ENCODE measurements at regions not wholly inside any gene's neighbourhood (a gene's known extent, or its start where the extent isn't known, plus 50 kb on each side); places are given as distances from the start of the nearest gene placed in this dataset.

DNA sequence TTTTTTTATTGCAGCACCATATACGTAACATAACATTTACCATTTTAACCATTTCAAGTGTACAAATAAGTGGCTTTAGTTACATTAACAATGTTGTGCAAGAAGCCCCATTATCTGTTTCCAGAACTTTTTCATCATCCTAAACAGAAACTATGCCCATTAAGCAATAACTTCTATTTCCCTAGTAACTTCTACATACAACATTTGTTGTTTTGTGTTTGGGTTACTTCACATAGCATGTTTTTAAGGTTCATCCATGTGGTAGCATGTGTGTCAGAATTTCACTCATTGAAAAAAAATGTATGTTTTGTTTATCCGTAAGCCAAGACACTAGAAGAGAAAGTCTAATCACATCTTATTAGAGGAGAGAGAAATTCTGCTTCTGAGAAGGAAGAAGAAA, 450.5 kb upstream of the PDZRN3 start:
- TF ChIP-seq, protein P1, sequence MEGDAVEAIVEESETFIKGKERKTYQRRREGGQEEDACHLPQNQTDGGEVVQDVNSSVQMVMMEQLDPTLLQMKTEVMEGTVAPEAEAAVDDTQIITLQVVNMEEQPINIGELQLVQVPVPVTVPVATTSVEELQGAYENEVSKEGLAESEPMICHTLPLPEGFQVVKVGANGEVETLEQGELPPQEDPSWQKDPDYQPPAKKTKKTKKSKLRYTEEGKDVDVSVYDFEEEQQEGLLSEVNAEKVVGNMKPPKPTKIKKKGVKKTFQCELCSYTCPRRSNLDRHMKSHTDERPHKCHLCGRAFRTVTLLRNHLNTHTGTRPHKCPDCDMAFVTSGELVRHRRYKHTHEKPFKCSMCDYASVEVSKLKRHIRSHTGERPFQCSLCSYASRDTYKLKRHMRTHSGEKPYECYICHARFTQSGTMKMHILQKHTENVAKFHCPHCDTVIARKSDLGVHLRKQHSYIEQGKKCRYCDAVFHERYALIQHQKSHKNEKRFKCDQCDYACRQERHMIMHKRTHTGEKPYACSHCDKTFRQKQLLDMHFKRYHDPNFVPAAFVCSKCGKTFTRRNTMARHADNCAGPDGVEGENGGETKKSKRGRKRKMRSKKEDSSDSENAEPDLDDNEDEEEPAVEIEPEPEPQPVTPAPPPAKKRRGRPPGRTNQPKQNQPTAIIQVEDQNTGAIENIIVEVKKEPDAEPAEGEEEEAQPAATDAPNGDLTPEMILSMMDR (IDR thresholded peaks at IDR 0.05; ENCODE audit: low read depth, low read length, missing input control), result no peak
- TF ChIP-seq SP1 (IDR thresholded peaks at IDR 0.05) (no peak), GABPA (IDR thresholded peaks at IDR 0.05 in 1 of 2, conservative IDR thresholded peaks at IDR 0.05 in 1 of 2) (no peak), HNF4A (conservative IDR thresholded peaks at IDR 0.05) (no peak), RAD21 (IDR thresholded peaks at IDR 0.05) (no peak), YY1 (IDR thresholded peaks at IDR 0.05) (no peak), TAF1 (conservative IDR thresholded peaks at IDR 0.05) (no peak)
- TF ChIP-seq, protein P2, sequence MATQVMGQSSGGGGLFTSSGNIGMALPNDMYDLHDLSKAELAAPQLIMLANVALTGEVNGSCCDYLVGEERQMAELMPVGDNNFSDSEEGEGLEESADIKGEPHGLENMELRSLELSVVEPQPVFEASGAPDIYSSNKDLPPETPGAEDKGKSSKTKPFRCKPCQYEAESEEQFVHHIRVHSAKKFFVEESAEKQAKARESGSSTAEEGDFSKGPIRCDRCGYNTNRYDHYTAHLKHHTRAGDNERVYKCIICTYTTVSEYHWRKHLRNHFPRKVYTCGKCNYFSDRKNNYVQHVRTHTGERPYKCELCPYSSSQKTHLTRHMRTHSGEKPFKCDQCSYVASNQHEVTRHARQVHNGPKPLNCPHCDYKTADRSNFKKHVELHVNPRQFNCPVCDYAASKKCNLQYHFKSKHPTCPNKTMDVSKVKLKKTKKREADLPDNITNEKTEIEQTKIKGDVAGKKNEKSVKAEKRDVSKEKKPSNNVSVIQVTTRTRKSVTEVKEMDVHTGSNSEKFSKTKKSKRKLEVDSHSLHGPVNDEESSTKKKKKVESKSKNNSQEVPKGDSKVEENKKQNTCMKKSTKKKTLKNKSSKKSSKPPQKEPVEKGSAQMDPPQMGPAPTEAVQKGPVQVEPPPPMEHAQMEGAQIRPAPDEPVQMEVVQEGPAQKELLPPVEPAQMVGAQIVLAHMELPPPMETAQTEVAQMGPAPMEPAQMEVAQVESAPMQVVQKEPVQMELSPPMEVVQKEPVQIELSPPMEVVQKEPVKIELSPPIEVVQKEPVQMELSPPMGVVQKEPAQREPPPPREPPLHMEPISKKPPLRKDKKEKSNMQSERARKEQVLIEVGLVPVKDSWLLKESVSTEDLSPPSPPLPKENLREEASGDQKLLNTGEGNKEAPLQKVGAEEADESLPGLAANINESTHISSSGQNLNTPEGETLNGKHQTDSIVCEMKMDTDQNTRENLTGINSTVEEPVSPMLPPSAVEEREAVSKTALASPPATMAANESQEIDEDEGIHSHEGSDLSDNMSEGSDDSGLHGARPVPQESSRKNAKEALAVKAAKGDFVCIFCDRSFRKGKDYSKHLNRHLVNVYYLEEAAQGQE (IDR thresholded peaks at IDR 0.05), result no peak
- TF ChIP-seq, protein P3, sequence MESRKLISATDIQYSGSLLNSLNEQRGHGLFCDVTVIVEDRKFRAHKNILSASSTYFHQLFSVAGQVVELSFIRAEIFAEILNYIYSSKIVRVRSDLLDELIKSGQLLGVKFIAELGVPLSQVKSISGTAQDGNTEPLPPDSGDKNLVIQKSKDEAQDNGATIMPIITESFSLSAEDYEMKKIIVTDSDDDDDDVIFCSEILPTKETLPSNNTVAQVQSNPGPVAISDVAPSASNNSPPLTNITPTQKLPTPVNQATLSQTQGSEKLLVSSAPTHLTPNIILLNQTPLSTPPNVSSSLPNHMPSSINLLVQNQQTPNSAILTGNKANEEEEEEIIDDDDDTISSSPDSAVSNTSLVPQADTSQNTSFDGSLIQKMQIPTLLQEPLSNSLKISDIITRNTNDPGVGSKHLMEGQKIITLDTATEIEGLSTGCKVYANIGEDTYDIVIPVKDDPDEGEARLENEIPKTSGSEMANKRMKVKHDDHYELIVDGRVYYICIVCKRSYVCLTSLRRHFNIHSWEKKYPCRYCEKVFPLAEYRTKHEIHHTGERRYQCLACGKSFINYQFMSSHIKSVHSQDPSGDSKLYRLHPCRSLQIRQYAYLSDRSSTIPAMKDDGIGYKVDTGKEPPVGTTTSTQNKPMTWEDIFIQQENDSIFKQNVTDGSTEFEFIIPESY (IDR thresholded peaks at IDR 0.05), result no peak
